HG02759 (cell line): ENCODE measurements at regions not wholly inside any gene's neighbourhood (a gene's known extent, or its start where the extent isn't known, plus 50 kb on each side); places are given as distances from the start of the nearest gene placed in this dataset.

Experiments
- ATAC-seq: cut with Tn5 transposase; IDR thresholded peaks from one replicate; pipeline ENCODE4 v1.9.1; 2021; ENCODE audit warnings: mild to moderate bottlenecking, moderate library complexity; ENCODE audit not compliant: unreplicated experiment

DNA sequence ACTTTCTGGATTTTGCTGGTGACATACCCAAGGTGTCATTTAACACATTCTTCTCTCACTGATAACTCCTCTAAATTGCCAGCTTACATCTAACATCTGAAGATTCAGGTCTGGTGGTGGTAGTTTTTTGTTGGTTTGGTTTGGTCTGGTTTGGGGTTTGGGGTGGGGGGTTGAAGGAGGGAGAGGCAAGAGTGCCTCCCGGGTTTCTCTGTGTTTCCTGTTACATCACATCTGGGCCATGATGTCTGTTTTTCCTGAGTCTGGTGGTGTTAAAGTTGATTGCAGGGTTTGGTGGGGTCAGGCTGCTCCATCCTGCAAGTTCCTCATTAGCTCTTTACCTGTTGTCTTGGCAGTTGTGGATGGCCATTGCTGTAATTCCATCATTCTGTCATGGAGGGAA is 155.8 kb upstream of the UBL3 start:
- ATAC-seq: no peak

DNA sequence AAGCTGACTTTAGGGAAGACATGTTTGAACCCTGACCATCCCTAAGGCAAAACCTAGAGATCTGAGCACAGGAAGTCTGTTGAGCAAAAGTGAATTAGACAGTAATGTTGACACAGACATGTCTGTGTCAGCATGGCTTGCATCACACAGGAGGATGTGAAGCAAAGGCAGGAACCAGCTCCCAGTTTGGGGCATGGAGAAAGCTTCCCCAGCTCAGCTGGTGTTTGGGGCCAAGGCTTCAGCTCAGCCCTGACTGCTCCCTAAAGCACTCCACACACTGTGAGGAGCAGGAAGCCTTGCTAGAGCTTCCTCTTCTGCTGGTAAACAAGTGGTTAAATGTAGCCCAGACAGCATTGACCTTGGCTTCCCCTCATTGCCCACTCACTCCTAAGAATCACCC is 153.8 kb upstream of the UBL3 start:
- ATAC-seq: no peak

DNA sequence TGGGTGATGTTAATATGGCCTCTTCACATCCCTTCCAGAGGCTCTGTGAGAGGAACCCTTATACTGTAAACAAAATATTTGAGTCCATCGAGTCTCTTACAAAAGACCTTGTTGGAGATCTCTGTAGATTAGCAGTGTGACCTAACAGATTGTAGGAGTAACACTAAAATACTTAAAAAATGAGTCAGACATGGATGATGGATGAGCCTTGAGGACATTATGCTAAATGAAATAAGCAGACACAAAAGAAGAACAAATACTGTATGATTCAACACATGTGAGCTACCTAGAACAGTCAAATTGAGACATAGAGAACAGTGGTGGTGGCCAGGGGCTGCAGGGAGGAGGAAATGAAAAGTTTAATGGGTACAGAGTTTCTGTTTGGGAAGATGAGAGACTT is 152.2 kb upstream of the UBL3 start:
- ATAC-seq: no peak

DNA sequence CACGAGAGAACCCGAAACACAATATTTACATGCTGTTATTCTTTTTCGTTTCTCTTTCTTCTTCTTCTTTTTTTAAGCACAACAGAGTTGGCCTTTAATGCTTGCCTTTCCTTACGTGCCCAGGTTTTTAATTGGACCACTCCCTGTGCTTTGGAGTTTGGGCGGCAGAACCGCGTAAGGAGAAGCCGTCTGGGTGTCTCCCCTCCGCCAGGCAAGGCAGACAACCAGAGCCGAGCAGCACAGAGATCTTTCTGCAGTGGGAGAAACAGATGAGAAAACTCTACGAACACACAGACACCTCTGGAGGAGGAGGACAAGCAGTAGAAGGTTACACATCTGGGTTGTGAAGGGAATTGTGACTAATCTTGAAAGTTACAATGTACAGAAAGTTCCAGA is 150.0 kb upstream of the UBL3 start:
- ATAC-seq: no peak

DNA sequence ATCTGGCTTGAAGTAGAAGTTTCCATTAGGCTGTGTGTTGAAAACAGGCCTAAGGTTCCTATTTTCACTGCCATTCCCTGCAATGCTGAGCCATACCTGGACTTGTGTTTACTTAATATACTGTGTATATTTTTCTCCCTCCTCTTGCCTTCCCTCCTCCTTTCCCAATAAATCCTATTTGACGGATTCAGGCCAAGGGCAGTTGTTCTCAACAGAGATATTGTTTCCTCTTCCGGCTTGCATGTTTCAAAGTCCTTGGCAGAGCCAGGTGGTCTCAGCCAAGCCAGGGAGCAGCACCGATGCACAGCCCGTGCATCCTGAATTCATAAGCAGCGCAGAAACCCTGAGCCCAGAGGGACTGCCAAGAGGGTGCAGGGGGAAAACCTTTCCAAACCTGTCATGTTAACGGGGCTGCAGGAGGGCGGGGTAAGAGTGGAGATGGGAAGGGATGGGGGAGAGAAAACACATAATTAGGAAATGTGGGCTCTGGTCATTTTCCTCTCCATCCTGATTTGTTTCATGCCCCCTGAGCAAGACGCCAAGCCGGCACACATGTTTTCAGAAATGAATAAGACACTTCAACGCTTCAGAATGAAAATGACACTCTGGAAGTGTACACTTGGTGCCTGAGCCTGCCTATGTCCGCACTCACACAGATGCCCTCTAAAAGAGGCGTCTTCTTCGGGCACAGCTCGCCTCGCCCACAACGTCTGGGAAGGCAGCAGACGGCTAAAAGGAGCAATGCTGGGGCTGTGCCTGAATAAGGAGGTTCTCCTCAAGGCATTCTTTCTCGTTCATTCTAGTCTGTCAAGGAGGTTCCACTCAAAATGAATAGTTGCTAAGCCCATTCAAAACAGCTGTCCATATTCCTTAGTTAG is 149.3 kb upstream of the UBL3 start:
- no peak for ATAC-seq

DNA sequence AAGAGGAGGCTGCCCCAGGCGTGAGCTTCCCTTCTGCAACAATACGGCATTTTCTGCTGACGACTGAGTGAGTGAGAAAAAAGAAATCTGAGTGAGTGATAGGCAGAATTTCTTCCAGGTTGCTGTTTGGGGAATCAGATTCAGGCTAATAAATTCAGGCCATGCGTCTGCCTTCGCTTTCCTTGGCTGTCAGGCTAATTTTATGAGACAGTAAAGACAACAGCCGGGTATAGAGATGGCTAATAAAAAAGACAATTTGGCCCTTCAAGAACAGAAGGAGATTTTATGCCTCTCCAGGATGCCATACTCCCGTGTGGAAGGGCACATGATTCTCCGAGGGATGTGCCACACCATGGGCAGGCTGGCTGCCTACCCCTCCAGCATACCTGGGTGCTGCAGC is 145.9 kb upstream of the UBL3 start:
- ATAC-seq: no peak

DNA sequence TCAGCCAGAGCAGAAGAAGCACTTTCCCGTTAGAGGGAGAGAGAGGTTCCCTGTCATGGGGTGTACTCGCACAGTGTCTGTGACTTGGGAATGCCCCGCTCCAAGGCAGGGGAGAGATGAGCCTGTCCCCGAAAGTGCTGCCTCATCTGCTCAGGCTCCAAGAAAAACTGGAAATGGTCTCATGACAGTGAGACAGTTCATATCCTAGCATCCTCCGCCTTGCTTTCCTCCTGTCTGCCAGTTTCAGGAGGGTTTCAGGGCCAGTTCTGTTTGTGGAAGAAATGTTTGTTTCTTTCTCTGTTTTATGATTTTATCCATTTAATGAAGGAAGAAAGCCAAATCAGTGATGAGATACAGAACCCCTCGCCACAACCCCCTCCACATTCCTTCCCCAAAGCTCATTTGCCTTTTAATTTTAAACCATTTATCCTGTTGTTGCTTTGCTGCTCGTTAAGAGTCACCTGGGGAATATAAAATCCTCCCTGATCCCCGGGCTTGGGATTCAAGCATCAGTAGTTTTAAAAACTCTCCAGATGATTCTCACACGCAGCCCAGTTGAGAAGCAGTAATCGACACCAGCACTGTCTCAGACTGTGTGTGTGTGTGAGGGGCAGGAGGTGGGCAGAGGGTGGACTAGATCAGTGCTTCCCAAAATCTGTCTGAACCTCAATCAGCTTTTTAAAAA is 144.6 kb upstream of the UBL3 start:
- no peak for ATAC-seq

DNA sequence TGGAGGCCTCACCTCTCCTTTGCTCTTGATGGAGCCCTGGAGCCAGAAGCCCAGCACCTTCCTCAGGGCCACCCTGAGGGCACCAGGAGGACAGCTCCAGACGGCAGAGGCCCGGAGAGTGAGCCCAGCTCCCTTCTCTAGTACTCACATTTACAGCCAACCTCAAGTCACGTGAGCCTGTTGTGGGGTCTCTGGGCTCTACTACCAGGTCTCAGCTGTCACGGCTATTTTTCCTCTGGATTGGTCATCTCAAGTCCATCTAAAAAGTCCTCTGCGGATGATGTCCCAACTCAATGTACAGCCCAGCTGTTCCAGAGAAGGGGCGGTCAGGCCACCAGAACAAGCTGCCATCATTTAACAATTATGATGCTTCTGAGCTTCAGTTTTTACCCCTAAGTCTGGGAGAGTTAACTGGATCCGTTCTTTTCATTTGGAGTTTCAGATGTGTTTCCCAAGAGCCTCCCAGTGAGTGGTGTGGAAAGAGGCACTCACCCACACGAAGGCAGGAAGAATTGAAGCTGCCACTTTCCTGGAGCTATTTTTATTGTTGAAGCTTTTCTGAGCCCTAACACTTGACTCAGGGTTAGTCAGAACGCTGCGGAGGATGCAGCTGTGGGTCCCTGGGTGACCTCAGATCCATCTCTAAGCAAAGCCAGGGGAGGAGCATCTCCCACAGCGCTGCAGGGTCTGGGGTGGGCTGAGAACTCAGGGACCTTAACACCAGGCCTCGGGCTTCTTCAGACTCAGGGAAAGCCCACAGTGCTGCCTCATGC is 143.5 kb upstream of the UBL3 start:
- no peak for ATAC-seq

DNA sequence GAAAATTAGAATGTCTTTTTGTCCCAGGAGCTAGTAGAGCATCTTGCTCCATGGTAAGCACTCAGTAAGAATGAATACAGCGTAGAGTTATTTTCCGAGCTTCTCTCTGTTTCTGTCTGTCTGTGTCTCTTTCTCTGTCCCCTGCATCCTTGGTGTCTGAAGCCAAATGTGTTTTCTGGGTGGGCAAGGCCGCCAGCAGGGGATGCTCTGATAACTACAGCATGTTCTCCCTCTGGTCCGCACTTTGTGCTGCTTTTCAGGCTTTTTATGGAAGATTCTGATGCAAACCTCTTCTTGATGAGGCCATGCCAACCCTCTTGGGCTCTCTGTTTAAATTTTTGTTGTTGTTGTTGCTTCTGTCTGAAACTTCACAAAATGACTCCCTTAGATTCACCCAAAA is 142.8 kb upstream of the UBL3 start:
- no peak for ATAC-seq

DNA sequence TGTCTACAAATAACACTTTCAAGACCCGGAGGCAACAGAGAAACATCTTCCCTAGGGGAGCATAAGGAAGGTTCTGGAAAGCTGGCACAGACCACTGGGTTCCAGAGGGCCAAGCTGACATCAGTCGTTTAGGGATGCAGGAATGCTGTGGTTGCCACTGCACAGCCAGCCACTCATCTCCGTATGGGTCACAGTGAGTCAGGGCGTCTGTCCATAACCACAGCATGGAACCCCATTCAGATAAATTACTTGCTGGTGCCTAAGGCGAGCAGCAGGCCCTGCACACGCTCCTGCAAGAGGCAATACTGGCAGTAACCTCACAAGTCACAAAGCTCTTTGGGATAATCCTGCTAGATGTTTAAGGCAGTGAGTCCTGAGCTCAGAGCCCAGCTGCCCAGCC is 140.9 kb upstream of the UBL3 start:
- no peak for ATAC-seq

DNA sequence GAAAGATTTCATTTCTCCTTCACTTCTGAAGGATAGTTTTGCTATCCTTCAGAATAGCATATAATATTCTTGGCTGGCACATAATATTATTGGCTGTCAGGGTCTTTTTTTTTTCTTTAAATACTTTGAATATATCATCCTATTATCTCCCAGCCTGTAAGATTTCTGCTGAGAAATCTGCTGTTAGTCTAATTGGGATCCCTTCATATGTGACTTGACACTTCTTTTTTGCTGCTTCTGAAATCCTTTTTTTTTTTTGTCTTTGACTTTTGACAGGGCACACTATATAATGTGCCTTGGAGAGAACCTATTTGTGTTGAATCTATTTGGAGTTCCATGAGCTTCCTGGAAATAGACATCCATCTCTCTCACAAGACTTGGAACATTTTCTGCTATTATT is 136.9 kb upstream of the UBL3 start:
- ATAC-seq: no peak

DNA sequence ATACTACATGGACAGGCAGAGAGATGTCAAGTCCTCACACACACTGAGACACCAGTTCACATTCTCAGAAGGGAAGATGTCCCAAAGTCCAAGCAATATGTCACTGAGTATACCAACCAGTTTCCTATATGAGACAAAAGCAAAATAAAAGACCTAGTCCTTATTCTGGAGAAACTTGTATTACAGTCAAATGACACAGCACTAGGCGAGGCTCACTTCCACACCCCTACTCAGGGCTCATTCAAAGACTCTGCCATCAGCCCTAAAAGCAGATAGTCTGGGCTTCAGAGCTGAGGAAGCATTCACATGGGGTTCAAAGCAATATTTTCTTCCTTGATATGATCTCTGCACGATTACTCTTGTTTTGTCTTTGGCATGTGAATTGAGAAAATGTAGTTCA is 129.9 kb upstream of the UBL3 start:
- no peak for ATAC-seq

DNA sequence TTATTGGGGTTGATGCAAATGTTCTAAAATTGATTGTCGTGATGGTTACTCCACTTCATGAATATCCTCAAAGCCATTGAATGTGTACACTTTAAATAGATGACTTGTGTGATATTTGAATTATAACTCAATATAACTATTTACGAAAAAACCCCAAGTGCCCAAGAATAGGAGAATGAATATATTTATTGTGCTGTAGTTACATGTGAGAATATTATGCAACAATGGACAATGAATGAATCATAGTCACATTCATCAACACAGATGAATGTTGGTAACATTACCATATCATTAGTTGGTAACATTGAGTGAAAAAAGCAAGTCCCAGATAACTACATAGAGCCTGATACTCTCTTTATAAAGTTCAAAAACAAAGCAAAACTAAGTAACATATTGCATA is 127.8 kb upstream of the UBL3 start:
- no peak for ATAC-seq

DNA sequence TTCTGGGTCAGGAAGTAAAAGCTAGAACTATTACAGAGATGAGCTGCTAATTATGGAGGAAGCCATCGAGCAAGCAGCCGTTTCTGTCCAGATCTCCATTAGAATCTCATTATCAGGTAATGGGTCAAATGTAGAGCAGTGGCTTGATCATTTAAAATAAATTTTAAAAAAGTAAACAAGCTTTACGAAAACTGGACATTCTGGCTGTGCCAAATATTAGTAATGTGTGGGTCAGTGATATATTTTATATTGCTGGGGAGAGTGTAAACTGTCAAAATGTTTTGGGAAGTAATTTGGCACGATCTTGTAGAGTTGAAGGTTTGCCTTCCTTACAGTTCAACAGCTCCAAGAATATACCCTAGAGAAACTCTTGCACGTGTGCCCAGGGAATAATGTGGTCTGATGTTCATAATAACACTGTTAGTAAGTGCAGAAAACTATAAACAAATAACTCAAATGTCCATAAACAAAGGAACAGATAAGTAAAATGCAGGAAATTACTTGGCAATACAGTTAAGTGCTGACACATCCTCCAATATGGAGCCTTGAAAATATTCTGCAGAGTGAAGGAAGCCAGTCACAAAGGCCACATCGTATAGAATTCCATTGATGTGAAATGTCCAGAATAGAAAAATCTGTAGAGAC is 127.2 kb upstream of the UBL3 start:
- no peak for ATAC-seq

DNA sequence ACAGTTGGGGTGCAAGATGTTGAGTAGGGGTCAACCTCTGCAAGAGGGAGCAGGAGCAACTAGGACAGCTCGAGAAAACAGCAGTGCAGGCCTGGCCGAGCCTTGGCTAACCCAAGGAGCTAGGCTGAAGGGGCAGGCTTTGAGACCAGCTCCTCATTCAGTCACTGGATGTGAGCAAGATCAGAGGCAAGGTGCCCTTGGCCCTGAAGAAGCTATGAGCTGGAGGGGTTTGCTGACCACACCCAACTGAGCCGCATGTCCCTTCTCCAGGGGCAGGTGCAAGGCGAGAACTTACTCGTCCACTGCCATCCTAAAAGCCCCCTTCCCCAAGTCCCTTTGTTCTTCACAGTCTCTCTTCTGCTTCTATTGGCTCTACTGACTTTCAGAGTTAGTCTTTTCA is 126.1 kb upstream of the UBL3 start:
- ATAC-seq: no peak

DNA sequence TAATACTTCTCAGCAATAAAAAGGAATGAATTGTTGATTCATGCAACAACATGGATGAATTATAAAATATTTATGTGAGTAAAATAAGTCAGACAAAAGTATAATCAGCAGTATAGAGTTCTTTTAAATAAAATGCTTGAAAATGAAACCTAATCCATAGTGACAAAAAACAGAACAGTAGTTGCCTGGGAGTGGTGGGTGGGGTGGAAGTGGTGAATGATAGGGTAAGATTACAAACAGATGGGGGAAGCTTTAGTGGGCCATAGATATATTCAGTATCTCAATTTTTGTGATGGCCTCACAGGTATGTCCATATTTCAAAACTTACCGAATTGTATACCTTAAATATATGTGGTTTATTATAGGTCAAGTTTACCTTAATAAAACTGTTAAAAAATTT is 124.9 kb upstream of the UBL3 start:
- ATAC-seq: no peak

DNA sequence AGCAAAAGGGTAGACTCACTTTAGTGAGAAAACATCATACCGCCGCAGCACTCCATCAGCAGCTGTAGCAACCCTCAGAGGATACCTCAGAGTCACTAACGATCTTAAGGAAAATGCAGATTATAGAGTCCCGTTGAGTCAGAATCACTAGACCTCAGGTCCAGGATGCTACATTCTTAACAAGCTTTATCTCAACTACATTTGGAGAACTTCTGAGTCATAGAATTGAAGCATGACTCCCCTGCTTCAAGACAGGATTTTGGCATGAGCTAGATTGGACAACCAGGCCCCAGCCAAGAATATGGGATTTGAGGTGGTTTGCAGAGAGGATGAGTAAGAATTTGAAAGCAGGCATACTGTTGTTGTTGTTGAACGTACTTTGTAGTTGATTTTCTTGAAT is 118.9 kb upstream of the UBL3 start:
- no peak for ATAC-seq

DNA sequence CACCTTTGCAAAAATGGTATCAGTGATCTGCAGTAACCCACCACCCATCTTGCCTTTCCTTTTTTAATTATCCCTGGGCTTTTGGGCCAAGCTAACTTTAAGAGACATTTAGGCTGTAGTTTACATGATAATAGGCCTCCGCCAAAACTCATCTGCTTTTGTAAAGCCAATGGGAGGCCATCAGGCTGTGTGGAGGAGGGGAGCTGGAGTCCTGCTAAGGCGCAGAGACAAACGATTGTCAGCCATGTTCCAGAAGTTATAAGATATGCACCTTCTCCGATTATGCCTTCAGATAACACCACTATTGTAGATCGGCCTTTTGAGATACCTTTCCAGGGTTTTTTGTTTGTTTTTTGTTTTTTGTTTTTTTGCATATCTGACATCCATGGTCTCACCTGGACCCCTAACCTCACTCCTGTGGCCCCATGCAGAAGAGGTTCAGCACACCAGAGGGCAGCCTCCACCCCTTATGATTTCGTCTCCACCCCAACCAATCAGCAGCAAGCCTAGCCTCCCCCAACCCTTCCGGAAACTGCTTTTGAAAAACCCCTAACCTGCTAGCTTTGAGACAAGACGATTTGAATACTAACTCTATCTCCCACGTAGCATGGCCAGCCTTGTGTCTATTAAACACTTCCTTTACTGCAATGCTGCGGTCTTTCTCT is 113.9 kb upstream of the UBL3 start:
- no peak for ATAC-seq

DNA sequence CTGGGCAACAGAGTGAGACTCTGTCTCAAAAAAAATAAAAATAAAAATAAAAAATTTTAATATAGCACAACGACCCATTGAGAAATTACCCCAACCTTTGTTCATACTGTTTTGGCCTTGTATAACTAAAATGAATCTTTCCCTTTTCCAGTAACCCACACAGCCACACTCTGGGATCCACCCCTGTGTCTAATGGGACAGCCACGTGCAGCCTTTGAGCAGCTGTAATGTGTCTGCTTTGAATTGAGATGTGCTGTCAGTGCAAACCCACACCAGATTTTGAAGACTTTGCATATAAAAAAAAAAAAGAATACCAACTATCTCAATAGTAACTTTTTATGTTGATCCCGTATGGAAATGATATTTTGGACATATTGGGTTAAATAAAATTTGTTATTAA is 112.7 kb upstream of the UBL3 start:
- no peak for ATAC-seq

DNA sequence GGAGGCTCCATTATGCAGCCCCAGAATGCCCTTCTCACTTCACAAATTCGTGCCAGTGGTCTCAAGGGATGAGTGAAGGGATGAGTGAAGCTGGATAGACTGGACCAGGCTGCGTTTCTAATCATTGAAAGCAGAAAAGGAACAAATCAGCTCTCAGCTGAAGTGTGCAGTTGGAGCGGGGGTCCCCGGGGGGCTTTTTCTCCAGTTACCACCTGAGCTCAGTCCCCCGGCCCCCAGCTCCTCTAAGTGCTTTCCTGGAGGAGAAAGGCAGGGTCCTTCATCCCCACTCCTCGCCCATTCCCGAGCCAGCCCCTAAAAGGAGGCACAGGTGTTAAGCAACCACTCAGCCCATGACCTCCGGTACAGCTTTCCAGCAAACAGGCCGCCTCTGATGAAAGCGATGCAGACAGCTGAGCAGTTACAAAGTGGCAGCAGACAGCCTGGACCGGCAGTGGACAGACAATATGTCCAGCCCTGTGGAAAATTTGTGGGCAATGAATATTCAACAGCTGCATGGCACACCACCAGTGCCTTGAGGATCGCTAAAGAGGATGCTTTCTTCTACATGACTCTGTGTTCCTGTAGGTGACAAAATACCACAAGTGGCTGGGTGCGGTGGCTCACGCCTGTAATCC is 110.7 kb upstream of the UBL3 start:
- ATAC-seq: no peak
